Choroid plexus epithelial cell (primary cell): ENCODE measurements at regions not wholly inside any gene's neighbourhood (a gene's known extent, or its start where the extent isn't known, plus 50 kb on each side); places are given as distances from the start of the nearest gene placed in this dataset.

ENCODE experiments used
- DNase-seq: peaks from one replicate; pipeline ENCODE4 v3.0.0-alpha.2; 2010; ENCODE audit warnings: low read depth
- H3K4me3 ChIP-seq: 2 replicates; pipeline ENCODE4 v1.5.1; 2011; ENCODE audit warnings: low read depth, mild to moderate bottlenecking, control low read depth, low read length, moderate library complexity
- CTCF ChIP-seq: conservative IDR thresholded peaks from 2 replicates; pipeline ENCODE4 v1.5.1; 2011; ENCODE audit warnings: low read depth, mild to moderate bottlenecking, control low read depth, inconsistent platforms, low read length, moderate library complexity

DNA sequence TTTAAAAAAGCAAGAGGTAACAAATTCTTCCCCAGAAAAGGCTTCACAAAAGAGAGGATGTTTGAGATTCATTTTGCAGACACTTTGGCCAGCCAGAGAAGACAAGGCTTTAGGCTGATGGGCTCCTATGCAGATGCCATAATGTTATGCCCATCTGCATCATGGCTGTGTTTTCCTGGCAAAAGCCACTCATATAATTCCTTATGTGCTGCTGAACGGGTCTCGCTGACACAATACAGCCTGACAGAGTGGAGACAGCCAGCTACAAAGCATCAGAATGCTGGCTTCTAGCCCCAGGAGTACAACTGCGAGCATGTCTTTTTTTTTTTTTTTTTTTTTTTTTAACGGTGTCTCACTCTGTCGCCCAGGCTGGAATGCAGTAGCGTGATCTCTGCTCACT is 1157.4 kb upstream of the AUTS2 start:
- no peak for TF ChIP-seq CTCF
- no peak for DNase-seq
- H3K4me3 ChIP-seq: no peak overlapping the region

GRCh38 chr7:68441645-68442044 is 1156.6 kb upstream of the AUTS2 start:
- no peak for DNase-seq
- H3K4me3 ChIP-seq: no peak overlapping the region
- TF ChIP-seq CTCF: no peak

GRCh38 chr7:68442931-68443631 is 1155.2 kb upstream of the AUTS2 start:
- TF ChIP-seq CTCF: no peak
- no peak overlapping the region for H3K4me3 ChIP-seq
- DNase-seq: no peak

- no peak overlapping the region for H3K4me3 ChIP-seq
- no peak for TF ChIP-seq CTCF
- DNase-seq: no peak
Measured at GRCh38 chr7:68444042-68444441, 1154.2 kb upstream of the AUTS2 start.

GRCh38 chr7:68444956-68445355 is 1153.3 kb upstream of the AUTS2 start:
- no peak overlapping the region for H3K4me3 ChIP-seq
- no peak for DNase-seq
- no peak for TF ChIP-seq CTCF

- TF ChIP-seq CTCF: no peak
- no peak for DNase-seq
- H3K4me3 ChIP-seq: no peak overlapping the region
Measured at GRCh38 chr7:68446183-68446582, 1152.1 kb upstream of the AUTS2 start.

- H3K4me3 ChIP-seq: no peak overlapping the region
- DNase-seq: no peak
- no peak for TF ChIP-seq CTCF
Measured at GRCh38 chr7:68449099-68449498, 1149.2 kb upstream of the AUTS2 start.
